ENCODE measurements at regions not wholly inside any gene's neighbourhood (a gene's known extent, or its start where the extent isn't known, plus 50 kb on each side); places are given as distances from the start of the nearest gene placed in this dataset.

DNA sequence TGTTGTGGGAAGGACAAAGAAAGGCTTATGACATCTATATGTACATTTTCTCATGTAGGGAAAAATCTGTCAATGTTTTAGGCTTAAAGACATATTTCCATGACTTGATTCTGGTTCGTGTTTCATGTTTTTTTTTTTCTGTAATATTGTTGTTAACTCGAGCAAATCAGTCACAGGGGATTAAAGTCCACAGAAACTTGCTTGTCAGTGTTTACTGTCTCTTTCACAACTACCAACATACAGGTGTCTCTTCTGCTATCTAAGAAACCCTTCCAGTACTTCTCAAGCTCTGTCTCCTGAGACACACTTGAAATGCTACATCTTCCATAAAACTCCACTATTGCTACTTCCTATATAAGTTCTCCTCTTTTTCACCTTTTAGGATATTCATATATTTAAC lies 130.9 kb upstream of the SLITRK6 start:
- intact Hi-C loops (cut with micrococcal nuclease) (no loop called here), dilution Hi-C loops (cut with HindIII; ENCODE audit: low sequenced_read_pairs, unreplicated experiment) (no loop called here), in situ Hi-C loops (cut with MboI; ENCODE audit: low sequenced_read_pairs) (no loop called here)
- no peak overlapping the region for H3K56ac ChIP-seq (ENCODE audit: extremely low read depth, insufficient read depth, low read length)
- H3K9me3 ChIP-seq (ENCODE audit: control insufficient read depth, insufficient read depth, low read length), result no peaks in the 10 kb centered on the region
- TF ChIP-seq CHD1 (IDR thresholded peaks at IDR 0.05; ENCODE audit: low read depth, low read length), result no peak
- TF ChIP-seq NFE2L2 (IDR thresholded peaks at IDR 0.05; ENCODE audit: low read depth, low read length), result no peak
- TF ChIP-seq CTCF (conservative IDR thresholded peaks at IDR 0.05; ENCODE audit: low read depth, low read length), result no peak
- TF ChIP-seq RFX5 (IDR thresholded peaks at IDR 0.05; ENCODE audit: low read depth, low read length), result no peak
- no peak for TF ChIP-seq CEBPB (IDR thresholded peaks at IDR 0.05; ENCODE audit: low read depth, low read length)
- no peak for TF ChIP-seq MAFK (IDR thresholded peaks at IDR 0.05; ENCODE audit: low read depth, low read length)
- TF ChIP-seq FOS (IDR thresholded peaks at IDR 0.05; ENCODE audit: low read depth, low read length), result no peak
- H3K18ac ChIP-seq (ENCODE audit: low read depth, low read length), result no peak overlapping the region
- no peak overlapping the region for H2BK20ac ChIP-seq (ENCODE audit: low read depth, low read length)
- no peak overlapping the region for H3K27ac ChIP-seq (ENCODE audit: insufficient read depth, low read length)
- POLR2A ChIA-PET (ENCODE audit: unreplicated experiment), result no interaction called here
- no peak overlapping the region for H3K4ac ChIP-seq (ENCODE audit: low read depth, low read length)
- H4K91ac ChIP-seq (ENCODE audit: insufficient read depth, low read depth, low read length), result no peak overlapping the region
- H2BK120ac ChIP-seq (ENCODE audit: low read depth, low read length), result no peak overlapping the region
- no peaks in the 10 kb centered on the region for H3K9me1 ChIP-seq (ENCODE audit: insufficient read depth, low read length)
- no peaks in the 10 kb centered on the region for H3K79me1 ChIP-seq (ENCODE audit: low read depth in 1 of 2, low read length in 2 of 2)
- no peak overlapping the region for H3K14ac ChIP-seq (replicated peaks; ENCODE audit: low read depth, low read length)
- no peak overlapping the region for H2BK5ac ChIP-seq (ENCODE audit: low read depth, low read length, poor library complexity, severe bottlenecking)
- no peak overlapping the region for H3K4me3 ChIP-seq (ENCODE audit: insufficient read depth, low read depth, low read length)
- ATAC-seq (ENCODE audit: low read depth), result no peak
- no peak overlapping the region for H4K8ac ChIP-seq (ENCODE audit: low read depth in 2 of 2, low read length in 2 of 2)
- no peaks in the 10 kb centered on the region for H3K36me3 ChIP-seq (ENCODE audit: control insufficient read depth, insufficient read depth, low read length)
- CTCF ChIA-PET, result no interaction called here
- H3K4me1 ChIP-seq (ENCODE audit: control insufficient read depth, insufficient read depth, low read length), result no peaks in the 10 kb centered on the region
- H4K5ac ChIP-seq (ENCODE audit: low read depth, low read length), result no peak overlapping the region
- H4K20me1 ChIP-seq (ENCODE audit: insufficient read depth, low read length), result no peaks in the 10 kb centered on the region
- DNase-seq, result no peak
- H3K4me2 ChIP-seq (ENCODE audit: low read depth, low read length), result no peak overlapping the region
- no peak overlapping the region for H3K23ac ChIP-seq (ENCODE audit: low read depth, low read length)
- no peak overlapping the region for H2AK9ac ChIP-seq (replicated peaks; ENCODE audit: low read depth, low read length, poor library complexity)
- no peak overlapping the region for H2AFZ ChIP-seq (replicated peaks; ENCODE audit: low read length, poor library complexity)
- no peak overlapping the region for H2BK15ac ChIP-seq (ENCODE audit: low read depth, low read length)
- WGBS, 2 experiments (ENCODE audit: extremely low coverage in 2 of 2, insufficient read length in 1 of 2), result no CpG with 5 or more reads among the region's 2 CpGs
- no peaks in the 10 kb centered on the region for H3K27me3 ChIP-seq (ENCODE audit: control insufficient read depth, insufficient read depth, low read length)
- no peak overlapping the region for H3K9ac ChIP-seq (ENCODE audit: low read depth, low read length)
- no peak overlapping the region for H2AK5ac ChIP-seq (ENCODE audit: low read depth, low read length)
- no TSS peak for BruUV-seq (replicated peaks)

Data from IMR-90 (cell line).